ENCODE measurements at regions not wholly inside any gene's neighbourhood (a gene's known extent, or its start where the extent isn't known, plus 50 kb on each side); places are given as distances from the start of the nearest gene placed in this dataset.
"Not testable (repeated sequence)": the region's sequence is repeated elsewhere in the genome, so short reads cannot be mapped to it uniquely, and the experiment has no call there.

DNA sequence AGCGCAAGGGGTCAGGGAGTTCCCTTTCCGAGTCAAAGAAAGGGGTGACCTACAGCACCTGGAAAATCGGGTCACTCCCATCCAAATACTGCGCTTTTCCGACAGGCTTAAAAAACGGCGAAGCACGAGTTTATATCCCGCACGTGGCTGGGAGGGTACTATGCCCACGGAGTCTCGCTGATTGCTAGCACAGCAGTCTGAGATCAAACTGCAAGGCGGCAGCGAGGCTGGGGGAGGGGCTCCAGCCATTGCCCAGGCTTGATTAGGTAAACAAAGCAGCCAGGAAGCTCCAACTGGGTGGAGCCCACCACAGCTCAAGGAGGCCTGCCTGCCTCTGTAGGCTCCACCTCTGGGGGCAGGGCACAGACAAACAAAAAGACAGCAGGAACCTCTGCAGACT is 735.1 kb downstream of the TTLL7 start:
- CTCF ChIA-PET; H4K5ac ChIP-seq (ENCODE audit: low read depth, low read length); H2BK15ac ChIP-seq (ENCODE audit: low read depth, low read length); H4K20me1 ChIP-seq (ENCODE audit: insufficient read depth, low read length); H3K79me1 ChIP-seq (ENCODE audit: low read depth in 1 of 2, low read length in 2 of 2); DNase-seq; H3K27ac ChIP-seq (ENCODE audit: insufficient read depth, low read length); POLR2A ChIA-PET (ENCODE audit: unreplicated experiment); H3K56ac ChIP-seq (ENCODE audit: extremely low read depth, insufficient read depth, low read length); H2AFZ ChIP-seq (replicated peaks; ENCODE audit: low read length, poor library complexity); H3K36me3 ChIP-seq (ENCODE audit: control insufficient read depth, insufficient read depth, low read length); BruUV-seq (replicated peaks); H4K8ac ChIP-seq (ENCODE audit: low read depth in 2 of 2, low read length in 2 of 2); H2AK9ac ChIP-seq (replicated peaks; ENCODE audit: low read depth, low read length, poor library complexity); dilution Hi-C loops (cut with HindIII; ENCODE audit: low sequenced_read_pairs, unreplicated experiment); intact Hi-C loops (cut with micrococcal nuclease); H3K23ac ChIP-seq (ENCODE audit: low read depth, low read length); H3K4me2 ChIP-seq (ENCODE audit: low read depth, low read length); H3K4ac ChIP-seq (ENCODE audit: low read depth, low read length); H3K27me3 ChIP-seq (ENCODE audit: control insufficient read depth, insufficient read depth, low read length); H2BK5ac ChIP-seq (ENCODE audit: low read depth, low read length, poor library complexity, severe bottlenecking); H3K9ac ChIP-seq (ENCODE audit: low read depth, low read length); H3K9me3 ChIP-seq (ENCODE audit: control insufficient read depth, insufficient read depth, low read length); H2BK120ac ChIP-seq (ENCODE audit: low read depth, low read length); H3K9me1 ChIP-seq (ENCODE audit: insufficient read depth, low read length); H3K4me3 ChIP-seq (ENCODE audit: insufficient read depth, low read depth, low read length); ATAC-seq (ENCODE audit: low read depth); in situ Hi-C loops (cut with MboI; ENCODE audit: low sequenced_read_pairs); H3K14ac ChIP-seq (replicated peaks; ENCODE audit: low read depth, low read length); H2AK5ac ChIP-seq (ENCODE audit: low read depth, low read length); H2BK20ac ChIP-seq (ENCODE audit: low read depth, low read length); H3K4me1 ChIP-seq (ENCODE audit: control insufficient read depth, insufficient read depth, low read length); H4K91ac ChIP-seq (ENCODE audit: insufficient read depth, low read depth, low read length); H3K18ac ChIP-seq (ENCODE audit: low read depth, low read length): not testable (repeated sequence)
- WGBS, 2 experiments (ENCODE audit: extremely low coverage in 2 of 2, insufficient read length in 1 of 2): no CpG with 5 or more reads among the region's 14 CpGs

- H2BK15ac ChIP-seq (ENCODE audit: low read depth, low read length); H4K5ac ChIP-seq (ENCODE audit: low read depth, low read length); H4K8ac ChIP-seq (ENCODE audit: low read depth in 2 of 2, low read length in 2 of 2); H3K4ac ChIP-seq (ENCODE audit: low read depth, low read length); H3K4me3 ChIP-seq (ENCODE audit: insufficient read depth, low read depth, low read length); H3K18ac ChIP-seq (ENCODE audit: low read depth, low read length); H3K27ac ChIP-seq (ENCODE audit: insufficient read depth, low read length); H2BK5ac ChIP-seq (ENCODE audit: low read depth, low read length, poor library complexity, severe bottlenecking); H3K9me3 ChIP-seq (ENCODE audit: control insufficient read depth, insufficient read depth, low read length); dilution Hi-C loops (cut with HindIII; ENCODE audit: low sequenced_read_pairs, unreplicated experiment); in situ Hi-C loops (cut with MboI; ENCODE audit: low sequenced_read_pairs); H3K4me1 ChIP-seq (ENCODE audit: control insufficient read depth, insufficient read depth, low read length); H2AK5ac ChIP-seq (ENCODE audit: low read depth, low read length); H4K20me1 ChIP-seq (ENCODE audit: insufficient read depth, low read length); H3K79me1 ChIP-seq (ENCODE audit: low read depth in 1 of 2, low read length in 2 of 2); H2AK9ac ChIP-seq (replicated peaks; ENCODE audit: low read depth, low read length, poor library complexity); H3K56ac ChIP-seq (ENCODE audit: extremely low read depth, insufficient read depth, low read length); H2BK20ac ChIP-seq (ENCODE audit: low read depth, low read length); H3K27me3 ChIP-seq (ENCODE audit: control insufficient read depth, insufficient read depth, low read length); H2AFZ ChIP-seq (replicated peaks; ENCODE audit: low read length, poor library complexity); H3K9me1 ChIP-seq (ENCODE audit: insufficient read depth, low read length); POLR2A ChIA-PET (ENCODE audit: unreplicated experiment); BruUV-seq (replicated peaks); ATAC-seq (ENCODE audit: low read depth); H4K91ac ChIP-seq (ENCODE audit: insufficient read depth, low read depth, low read length); CTCF ChIA-PET; H3K36me3 ChIP-seq (ENCODE audit: control insufficient read depth, insufficient read depth, low read length); H3K14ac ChIP-seq (replicated peaks; ENCODE audit: low read depth, low read length); H2BK120ac ChIP-seq (ENCODE audit: low read depth, low read length); H3K9ac ChIP-seq (ENCODE audit: low read depth, low read length); H3K4me2 ChIP-seq (ENCODE audit: low read depth, low read length); intact Hi-C loops (cut with micrococcal nuclease); DNase-seq; H3K23ac ChIP-seq (ENCODE audit: low read depth, low read length): not testable (repeated sequence)
- WGBS, 2 experiments (ENCODE audit: extremely low coverage in 2 of 2, insufficient read length in 1 of 2): no CpG with 5 or more reads among the region's 4 CpGs
Measured at GRCh38 chr1:83251687-83252086, 747.2 kb downstream of the TTLL7 start.
